Spleen (tissue), 7 donors: ENCODE measurements at regions not wholly inside any gene's neighbourhood (a gene's known extent, or its start where the extent isn't known, plus 50 kb on each side); places are given as distances from the start of the nearest gene placed in this dataset.

Experiments used
- CTCF ChIP-seq, 11 experiments: fragments of 200-600 bp in 7 of 11; fragments of 450-650 bp in 4 of 11; sonication (generic) in 4 of 11; IDR thresholded peaks in 8 of 11; conservative IDR thresholded peaks in 3 of 11; 1 replicate in 7 of 11; 2 replicates in 4 of 11; pipeline versions ENCODE4 v1.4.0 to v1.8.0; 2016 to 2021; ENCODE audit warnings: antibody characterized with exemption in 11 of 11, inconsistent platforms in 4 of 11, mild to moderate bottlenecking in 1 of 11
- POLR2A ChIP-seq, 3 donors: fragments of 450-650 bp; IDR thresholded peaks; one replicate each; pipeline ENCODE4 v1.5.1; 2017; ENCODE audit warnings: antibody characterized with exemption in 3 of 3, mild to moderate bottlenecking in 1 of 3
- POLR2AphosphoS5 ChIP-seq, 3 donors: sonication (generic); formaldehyde crosslinking; IDR thresholded peaks; one replicate each; pipeline ENCODE4 v1.5.1; 2017; ENCODE audit warnings: antibody characterized with exemption in 3 of 3
- donor health status: DM: no; HTN: no; CAD: no; lungs with moderate emphysema.
- donor health status: DM: no; HTN: no; CAD: no.
- donor health status: DM: no; HTN: no; CAD: no.

DNA sequence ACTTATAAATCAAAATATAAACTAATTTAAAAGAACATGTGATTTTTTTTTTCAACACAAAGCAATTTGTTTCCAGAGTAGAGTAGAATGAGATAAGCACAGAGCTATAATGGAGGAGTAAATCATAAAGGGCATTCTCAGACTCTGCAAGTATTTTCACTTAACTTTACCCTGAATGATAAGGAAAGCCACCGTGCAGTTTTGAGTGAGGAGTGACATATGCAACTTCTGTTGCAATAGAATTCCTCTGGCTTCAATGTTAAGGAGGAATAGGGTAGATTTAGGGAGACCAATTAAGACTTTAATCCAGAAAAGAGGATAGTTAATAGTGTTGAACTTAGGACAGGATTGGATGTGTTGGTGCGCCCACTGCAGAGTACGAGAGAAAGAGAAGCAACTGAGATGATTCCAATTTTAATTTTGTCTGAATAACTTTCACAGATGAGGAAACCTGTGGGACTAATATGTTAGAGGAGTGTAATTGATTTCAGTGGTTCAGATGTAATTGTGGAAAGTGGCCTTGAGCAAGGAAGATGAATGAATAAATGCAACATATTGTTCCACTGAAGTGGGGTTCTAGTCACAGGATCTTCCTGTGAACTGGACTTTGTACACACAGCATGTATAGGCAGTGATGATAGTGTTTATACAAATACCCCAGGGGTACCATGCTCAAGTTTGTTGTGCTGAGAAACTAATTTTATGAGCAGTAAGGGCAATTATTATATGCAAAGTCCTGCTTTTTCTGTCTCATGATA lies 255.5 kb upstream of the ANO3 start:
- TF ChIP-seq POLR2AphosphoS5 (IDR thresholded peaks at IDR 0.05), result no peak
- no peak for TF ChIP-seq CTCF (IDR thresholded peaks at IDR 0.05 in 8 of 11, conservative IDR thresholded peaks at IDR 0.05 in 3 of 11)
- no peak for TF ChIP-seq POLR2A (IDR thresholded peaks at IDR 0.05)
